ENCODE measurements at regions not wholly inside any gene's neighbourhood (a gene's known extent, or its start where the extent isn't known, plus 50 kb on each side); places are given as distances from the start of the nearest gene placed in this dataset.

DNA sequence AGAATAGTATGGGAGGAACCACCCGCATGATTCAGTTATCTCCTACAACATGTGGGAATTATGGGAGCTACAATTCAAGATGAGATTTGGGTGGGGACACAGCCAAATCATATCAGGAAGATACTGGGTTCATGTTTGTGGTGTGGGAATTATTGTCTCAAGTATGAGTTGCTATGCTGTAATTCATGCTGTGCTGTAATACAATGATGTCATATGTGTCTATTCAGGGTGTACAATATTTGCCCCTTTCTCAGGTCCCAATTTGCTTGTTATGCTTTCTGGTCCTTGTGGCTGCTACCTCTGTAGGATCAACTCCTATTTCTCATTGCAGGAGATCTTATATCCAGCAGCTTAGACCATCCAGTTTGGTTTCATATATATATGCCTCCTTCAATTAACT is 52.2 kb upstream of the ARHGAP20 start:
- TF ChIP-seq GABPA (IDR thresholded peaks at IDR 0.05; ENCODE audit: low read depth), result no peak
- TF ChIP-seq, protein P1, sequence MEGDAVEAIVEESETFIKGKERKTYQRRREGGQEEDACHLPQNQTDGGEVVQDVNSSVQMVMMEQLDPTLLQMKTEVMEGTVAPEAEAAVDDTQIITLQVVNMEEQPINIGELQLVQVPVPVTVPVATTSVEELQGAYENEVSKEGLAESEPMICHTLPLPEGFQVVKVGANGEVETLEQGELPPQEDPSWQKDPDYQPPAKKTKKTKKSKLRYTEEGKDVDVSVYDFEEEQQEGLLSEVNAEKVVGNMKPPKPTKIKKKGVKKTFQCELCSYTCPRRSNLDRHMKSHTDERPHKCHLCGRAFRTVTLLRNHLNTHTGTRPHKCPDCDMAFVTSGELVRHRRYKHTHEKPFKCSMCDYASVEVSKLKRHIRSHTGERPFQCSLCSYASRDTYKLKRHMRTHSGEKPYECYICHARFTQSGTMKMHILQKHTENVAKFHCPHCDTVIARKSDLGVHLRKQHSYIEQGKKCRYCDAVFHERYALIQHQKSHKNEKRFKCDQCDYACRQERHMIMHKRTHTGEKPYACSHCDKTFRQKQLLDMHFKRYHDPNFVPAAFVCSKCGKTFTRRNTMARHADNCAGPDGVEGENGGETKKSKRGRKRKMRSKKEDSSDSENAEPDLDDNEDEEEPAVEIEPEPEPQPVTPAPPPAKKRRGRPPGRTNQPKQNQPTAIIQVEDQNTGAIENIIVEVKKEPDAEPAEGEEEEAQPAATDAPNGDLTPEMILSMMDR (IDR thresholded peaks at IDR 0.05 in 2 of 3, conservative IDR thresholded peaks at IDR 0.05 in 1 of 3; ENCODE audit: control insufficient read depth in 2 of 3, extremely low read depth in 1 of 3, insufficient read depth in 1 of 3, low read depth in 3 of 3, low read length in 3 of 3), result no peak
- TF ChIP-seq POLR2A (IDR thresholded peaks at IDR 0.05; ENCODE audit: low read depth, low read length), result no peak

Measured in GM12878 (cell line).